H1 (cell line): ENCODE measurements at regions not wholly inside any gene's neighbourhood (a gene's known extent, or its start where the extent isn't known, plus 50 kb on each side); places are given as distances from the start of the nearest gene placed in this dataset.

Experiments used
- CHD7 ChIP-seq: fragments of 300-600 bp; sonication (generic); IDR thresholded peaks from 2 replicates; pipeline ENCODE4 v1.7.1; 2012; ENCODE audit warnings: low read length, moderate library complexity, mild to moderate bottlenecking, inconsistent platforms; ENCODE audit not compliant: insufficient replicate concordance
- PHF8 ChIP-seq: fragments of 200-600 bp; sonication (generic); conservative IDR thresholded peaks from 2 replicates; pipeline ENCODE4 v1.7.1; 2012; ENCODE audit warnings: low read depth, mild to moderate bottlenecking, inconsistent platforms, low read length, moderate library complexity

GRCh38 chr10:8815969-8816368 lies 761.5 kb downstream of the GATA3 start (continued):
- TF ChIP-seq CHD7 (no peak), PHF8 (no peak)
